ENCODE measurements at regions not wholly inside any gene's neighbourhood (a gene's known extent, or its start where the extent isn't known, plus 50 kb on each side); places are given as distances from the start of the nearest gene placed in this dataset.

GRCh38 chr1:223029985-223030769 is 112.9 kb downstream of the TLR5 start (continued):
- TF ChIP-seq, protein P1, sequence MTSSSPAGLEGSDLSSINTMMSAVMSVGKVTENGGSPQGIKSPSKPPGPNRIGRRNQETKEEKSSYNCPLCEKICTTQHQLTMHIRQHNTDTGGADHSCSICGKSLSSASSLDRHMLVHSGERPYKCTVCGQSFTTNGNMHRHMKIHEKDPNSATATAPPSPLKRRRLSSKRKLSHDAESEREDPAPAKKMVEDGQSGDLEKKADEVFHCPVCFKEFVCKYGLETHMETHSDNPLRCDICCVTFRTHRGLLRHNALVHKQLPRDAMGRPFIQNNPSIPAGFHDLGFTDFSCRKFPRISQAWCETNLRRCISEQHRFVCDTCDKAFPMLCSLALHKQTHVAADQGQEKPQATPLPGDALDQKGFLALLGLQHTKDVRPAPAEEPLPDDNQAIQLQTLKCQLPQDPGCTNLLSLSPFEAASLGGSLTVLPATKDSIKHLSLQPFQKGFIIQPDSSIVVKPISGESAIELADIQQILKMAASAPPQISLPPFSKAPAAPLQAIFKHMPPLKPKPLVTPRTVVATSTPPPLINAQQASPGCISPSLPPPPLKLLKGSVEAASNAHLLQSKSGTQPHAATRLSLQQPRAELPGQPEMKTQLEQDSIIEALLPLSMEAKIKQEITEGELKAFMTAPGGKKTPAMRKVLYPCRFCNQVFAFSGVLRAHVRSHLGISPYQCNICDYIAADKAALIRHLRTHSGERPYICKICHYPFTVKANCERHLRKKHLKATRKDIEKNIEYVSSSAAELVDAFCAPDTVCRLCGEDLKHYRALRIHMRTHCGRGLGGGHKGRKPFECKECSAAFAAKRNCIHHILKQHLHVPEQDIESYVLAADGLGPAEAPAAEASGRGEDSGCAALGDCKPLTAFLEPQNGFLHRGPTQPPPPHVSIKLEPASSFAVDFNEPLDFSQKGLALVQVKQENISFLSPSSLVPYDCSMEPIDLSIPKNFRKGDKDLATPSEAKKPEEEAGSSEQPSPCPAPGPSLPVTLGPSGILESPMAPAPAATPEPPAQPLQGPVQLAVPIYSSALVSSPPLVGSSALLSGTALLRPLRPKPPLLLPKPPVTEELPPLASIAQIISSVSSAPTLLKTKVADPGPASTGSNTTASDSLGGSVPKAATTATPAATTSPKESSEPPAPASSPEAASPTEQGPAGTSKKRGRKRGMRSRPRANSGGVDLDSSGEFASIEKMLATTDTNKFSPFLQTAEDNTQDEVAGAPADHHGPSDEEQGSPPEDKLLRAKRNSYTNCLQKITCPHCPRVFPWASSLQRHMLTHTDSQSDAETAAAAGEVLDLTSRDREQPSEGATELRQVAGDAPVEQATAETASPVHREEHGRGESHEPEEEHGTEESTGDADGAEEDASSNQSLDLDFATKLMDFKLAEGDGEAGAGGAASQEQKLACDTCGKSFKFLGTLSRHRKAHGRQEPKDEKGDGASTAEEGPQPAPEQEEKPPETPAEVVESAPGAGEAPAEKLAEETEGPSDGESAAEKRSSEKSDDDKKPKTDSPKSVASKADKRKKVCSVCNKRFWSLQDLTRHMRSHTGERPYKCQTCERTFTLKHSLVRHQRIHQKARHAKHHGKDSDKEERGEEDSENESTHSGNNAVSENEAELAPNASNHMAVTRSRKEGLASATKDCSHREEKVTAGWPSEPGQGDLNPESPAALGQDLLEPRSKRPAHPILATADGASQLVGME (CRISPR knock-in tag; IDR thresholded peaks at IDR 0.05), result no peak
- no peak for TF ChIP-seq SMARCB1 (IDR thresholded peaks at IDR 0.05; ENCODE audit: insufficient read length, low read depth)
- TF ChIP-seq BCL6 (CRISPR knock-in tag; IDR thresholded peaks at IDR 0.05), result no peak
- no peak for TF ChIP-seq GTF2E2 (tag; IDR thresholded peaks at IDR 0.05)
- TF ChIP-seq MXD1 (CRISPR knock-in tag; IDR thresholded peaks at IDR 0.05; ENCODE audit: borderline replicate concordance, poor library complexity, severe bottlenecking), result no peak
- TF ChIP-seq RBM39 (optimal IDR thresholded peaks at IDR 0.05; ENCODE audit: low read depth, low read length), result no peak
- TF ChIP-seq FOS (IDR thresholded peaks at IDR 0.05; ENCODE audit: extremely low read depth, insufficient read length), result no peak
- no peak for TF ChIP-seq ZNF76 (CRISPR knock-in tag; IDR thresholded peaks at IDR 0.05; ENCODE audit: borderline replicate concordance)
